ENCODE measurements at regions not wholly inside any gene's neighbourhood (a gene's known extent, or its start where the extent isn't known, plus 50 kb on each side); places are given as distances from the start of the nearest gene placed in this dataset.

GRCh38 chr2:240287011-240287410 lies 146.6 kb upstream of the OTOS start:
- no peak for DNase-seq

- DNase-seq, result no peak
Observed at GRCh38 chr2:240287496-240288086, 147.1 kb upstream of the OTOS start.

- DNase-seq, result no peak
Observed at GRCh38 chr2:240288087-240288521, 147.4 kb upstream of the GPC1 start.

- no peak for DNase-seq
Observed at GRCh38 chr2:240289701-240290431, 145.6 kb upstream of the GPC1 start.

- DNase-seq, result no peak
Observed at GRCh38 chr2:240290432-240291336, 144.8 kb upstream of the GPC1 start.

GRCh38 chr2:240291337-240292034 lies 144.0 kb upstream of the GPC1 start:
- no peak for DNase-seq

GRCh38 chr2:240292035-240292574 lies 143.4 kb upstream of the GPC1 start:
- DNase-seq, result no peak

GRCh38 chr2:240292619-240293525 lies 142.6 kb upstream of the GPC1 start:
- DNase-seq, result no peak

- DNase-seq, result peak in 2 of 3 experiments; percentile 44 to 53
Observed at GRCh38 chr2:240293557-240294461, 141.7 kb upstream of the GPC1 start.

- no peak for DNase-seq
Observed at GRCh38 chr2:240294514-240294913, 140.9 kb upstream of the GPC1 start.

GRCh38 chr2:240295256-240296103 lies 140.0 kb upstream of the GPC1 start:
- no peak for DNase-seq

- DNase-seq, result no peak
Observed at GRCh38 chr2:240296104-240296406, 139.4 kb upstream of the GPC1 start.

- no peak for DNase-seq
Observed at GRCh38 chr2:240296476-240297255, 138.8 kb upstream of the GPC1 start.

- DNase-seq, result no peak
Observed at GRCh38 chr2:240297256-240298116, 138.0 kb upstream of the GPC1 start.

GRCh38 chr2:240298117-240298790 lies 137.2 kb upstream of the GPC1 start:
- DNase-seq, result no peak

GRCh38 chr2:240298803-240299709 lies 136.4 kb upstream of the GPC1 start:
- no peak for DNase-seq

Measured in NCI-H1417 (cell line).